PFSK-1 (cell line): ENCODE measurements at regions not wholly inside any gene's neighbourhood (a gene's known extent, or its start where the extent isn't known, plus 50 kb on each side); places are given as distances from the start of the nearest gene placed in this dataset.

Experiments
- FOXP2 ChIP-seq: optimal IDR thresholded peaks from 2 replicates; pipeline ENCODE3; 2011; ENCODE audit warnings: borderline replicate concordance, control low read depth, inconsistent platforms; ENCODE audit not compliant: insufficient read depth; ENCODE audit errors: extremely low read length, extremely low read depth
- POLR2AphosphoS5 ChIP-seq: IDR thresholded peaks from 2 replicates; pipeline ENCODE4 v1.6.1; 2012; ENCODE audit warnings: low read depth, mild to moderate bottlenecking, control low read depth, low read length, moderate library complexity
- REST ChIP-seq, 2 experiments: IDR thresholded peaks; 2 replicates each; pipeline versions ENCODE4 v1.6.1 to v1.8.0; 2011 to 2012; ENCODE audit warnings: low read depth in 2 of 2, low read length in 2 of 2, control low read depth in 1 of 2, inconsistent platforms in 1 of 2, mild to moderate bottlenecking in 1 of 2, moderate library complexity in 1 of 2; ENCODE audit not compliant: insufficient read depth in 1 of 2
- SIN3A ChIP-seq: IDR thresholded peaks from 2 replicates; pipeline ENCODE4 v1.6.1; 2012; ENCODE audit warnings: mild to moderate bottlenecking, low read length, moderate library complexity, borderline replicate concordance; ENCODE audit not compliant: insufficient read depth
- TAF1 ChIP-seq: IDR thresholded peaks from 2 replicates; pipeline ENCODE4 v1.6.1; 2012; ENCODE audit warnings: low read length, control low read depth, borderline replicate concordance; ENCODE audit not compliant: insufficient read depth

- TF ChIP-seq SIN3A (no peak), TAF1 (no peak), POLR2AphosphoS5 (no peak), FOXP2 (no peak), REST (IDR thresholded peaks at IDR 0.05; ENCODE audit: insufficient read depth in 1 of 2, low read depth in 2 of 2, low read length in 2 of 2) (no peak)
Observed at GRCh38 chr9:27645161-27645840, 72.0 kb upstream of the C9orf72 start.

GRCh38 chr9:27653246-27653645 lies 80.0 kb upstream of the C9orf72 start:
- TF ChIP-seq FOXP2, result no peak
- TF ChIP-seq TAF1, result no peak
- no peak for TF ChIP-seq POLR2AphosphoS5

- no peak for TF ChIP-seq POLR2AphosphoS5
- TF ChIP-seq SIN3A, result no peak
- TF ChIP-seq REST (IDR thresholded peaks at IDR 0.05; ENCODE audit: insufficient read depth in 1 of 2, low read depth in 2 of 2, low read length in 2 of 2), result no peak
- no peak for TF ChIP-seq FOXP2
- TF ChIP-seq TAF1, result no peak
Observed at GRCh38 chr9:27653957-27654356, 80.7 kb upstream of the C9orf72 start.

- TF ChIP-seq POLR2AphosphoS5 (no peak), REST (IDR thresholded peaks at IDR 0.05; ENCODE audit: insufficient read depth in 1 of 2, low read depth in 2 of 2, low read length in 2 of 2) (no peak), TAF1 (no peak), SIN3A (no peak), FOXP2 (no peak)
Observed at GRCh38 chr9:27654629-27655285, 81.5 kb upstream of the C9orf72 start.

- TF ChIP-seq SIN3A (no peak), TAF1 (no peak), POLR2AphosphoS5 (no peak)
Observed at GRCh38 chr9:27655441-27655840, 82.2 kb upstream of the C9orf72 start.

GRCh38 chr9:27659001-27659400 lies 85.7 kb upstream of the C9orf72 start:
- no peak for TF ChIP-seq FOXP2
- no peak for TF ChIP-seq POLR2AphosphoS5
- no peak for TF ChIP-seq SIN3A
- no peak for TF ChIP-seq TAF1
- no peak for TF ChIP-seq REST (IDR thresholded peaks at IDR 0.05; ENCODE audit: insufficient read depth in 1 of 2, low read depth in 2 of 2, low read length in 2 of 2)
